Endothelial cell of umbilical vein (primary cell): ENCODE measurements at regions not wholly inside any gene's neighbourhood (a gene's known extent, or its start where the extent isn't known, plus 50 kb on each side); places are given as distances from the start of the nearest gene placed in this dataset.

Source experiments
- BruUV-seq: library from RNA; stranded (reverse); fragments of 400-500 nt; replicated peaks from 2 replicates; lab custom pipeline; 2021; lab: Mats Ljungman, UMichigan
- CTCF ChIA-PET: fragments of 300-600, 350-600 bp; sonication (Branson Sonifier 250); formaldehyde crosslinking; loops from one replicate; lab custom pipeline; 2021; ENCODE audit warnings: antibody characterized with exemption, inconsistent platforms; lab: Charles Lee
- POLR2A ChIA-PET: fragments of 300-600, 350-600 bp; sonication (Branson Sonifier 250); formaldehyde crosslinking; loops from one replicate; lab custom pipeline; 2021; ENCODE audit warnings: antibody characterized with exemption, inconsistent platforms; lab: Charles Lee
- DNase-seq: peaks from one replicate; pipeline ENCODE4 v3.0.0-alpha.2; 2011; ENCODE audit warnings: low read depth, low spot score
- FAIRE-seq: peaks from 2 replicates; lab custom pipeline; 2011; peaks lifted over from hg19 to GRCh38; lab: Jason Lieb, UNC
- H2AFZ ChIP-seq: 2 replicates; pipeline ENCODE4 v1.6.0; 2012; ENCODE audit warnings: low read depth, low read length, control low read depth, inconsistent platforms
- H3K27ac ChIP-seq: 2 replicates; pipeline ENCODE4 v1.5.1; 2011; ENCODE audit warnings: low read depth, mild to moderate bottlenecking, control low read depth, low read length, moderate library complexity; ENCODE audit not compliant: insufficient read depth
- H3K27me3 ChIP-seq, 2 experiments: 2 replicates each; pipeline versions ENCODE4 v1.6.0 to v1.6.1; 2011; ENCODE audit warnings: low read length in 2 of 2, mixed read lengths in 1 of 2; ENCODE audit not compliant: control insufficient read depth in 2 of 2, insufficient read depth in 2 of 2
- H3K36me3 ChIP-seq, 2 experiments: 2 replicates in 1 of 2; 3 replicates in 1 of 2; pipeline ENCODE4 v1.5.1; 2011; ENCODE audit warnings: low read length in 2 of 2, mild to moderate bottlenecking in 1 of 2, moderate library complexity in 1 of 2; ENCODE audit not compliant: control insufficient read depth in 2 of 2, insufficient read depth in 2 of 2; ENCODE audit errors: extremely low read depth in 1 of 2
- H3K4me1 ChIP-seq: 3 replicates; pipeline ENCODE4 v1.5.1; 2011; ENCODE audit warnings: mild to moderate bottlenecking, low read length; ENCODE audit not compliant: control insufficient read depth, insufficient read depth; ENCODE audit errors: extremely low read depth
- H3K4me2 ChIP-seq: 2 replicates; pipeline ENCODE4 v1.6.1; 2011; ENCODE audit warnings: low read length, control low read depth, mixed read lengths; ENCODE audit not compliant: insufficient read depth
- H3K4me3 ChIP-seq, 3 experiments: fragments of 200-600 bp in 1 of 3; sonication (generic), shearing (Covaris generic) in 1 of 3; replicated peaks in 1 of 3; 2 replicates each; pipeline ENCODE4 v1.5.1; 2011 to 2016; ENCODE audit warnings: control low read depth in 3 of 3, low read length in 3 of 3, mild to moderate bottlenecking in 2 of 3, inconsistent platforms in 1 of 3, low read depth in 1 of 3, moderate library complexity in 1 of 3; ENCODE audit not compliant: insufficient read depth in 1 of 3
- H3K79me2 ChIP-seq: 2 replicates; pipeline ENCODE4 v1.6.0; 2012; ENCODE audit warnings: low read length, inconsistent platforms; ENCODE audit not compliant: control insufficient read depth, insufficient read depth
- H3K9ac ChIP-seq: replicated peaks from 2 replicates; pipeline ENCODE3; 2011; ENCODE audit warnings: low read length, control low read depth; ENCODE audit not compliant: insufficient read depth; ENCODE audit errors: extremely low read depth
- H3K9me1 ChIP-seq: replicated peaks from 3 replicates; pipeline ENCODE4 v1.6.0; 2011; ENCODE audit warnings: mild to moderate bottlenecking, low read length; ENCODE audit not compliant: control insufficient read depth, insufficient read depth; ENCODE audit errors: extremely low read depth
- H3K9me3 ChIP-seq: replicated peaks from 2 replicates; pipeline ENCODE4 v1.5.1; 2012; ENCODE audit warnings: low read length, inconsistent platforms; ENCODE audit not compliant: control insufficient read depth, insufficient read depth
- H4K20me1 ChIP-seq: replicated peaks from 2 replicates; pipeline ENCODE3; 2011; ENCODE audit warnings: mild to moderate bottlenecking, low read length; ENCODE audit not compliant: control insufficient read depth, insufficient read depth; ENCODE audit errors: extremely low read depth
- EZH2 ChIP-seq: IDR thresholded peaks from 2 replicates; pipeline ENCODE4 v1.6.1; 2012; ENCODE audit warnings: borderline replicate concordance, low read depth, mild to moderate bottlenecking, moderate library complexity, low read length, inconsistent platforms; ENCODE audit not compliant: severe bottlenecking
- FOS ChIP-seq: IDR thresholded peaks from 2 replicates; pipeline ENCODE4 v1.6.1; 2011; ENCODE audit warnings: mild to moderate bottlenecking, low read length, moderate library complexity, borderline replicate concordance; ENCODE audit not compliant: insufficient read depth
- GATA2 ChIP-seq: IDR thresholded peaks from 2 replicates; pipeline ENCODE4 v1.7.0; 2011; ENCODE audit warnings: low read depth, mild to moderate bottlenecking, moderate library complexity, mixed read lengths, low read length; ENCODE audit not compliant: insufficient read length, insufficient read depth
- MYC ChIP-seq: IDR thresholded peaks from one replicate; pipeline ENCODE4 v1.6.1; 2011; ENCODE audit warnings: mild to moderate bottlenecking, low read depth, low read length
- POLR2AphosphoS5 ChIP-seq: IDR thresholded peaks from 2 replicates; pipeline ENCODE4 v1.6.1; 2012; ENCODE audit warnings: low read depth, mild to moderate bottlenecking, control low read depth, low read length, moderate library complexity; ENCODE audit not compliant: insufficient read depth
- dilution Hi-C: fragments of 300-500 bp; cut with MboI; formaldehyde crosslinking; loops from one replicate; pipeline ENCODE4 v1.15.0; 2019; ENCODE audit warnings: low sequenced_read_pairs; ENCODE audit not compliant: extremely low pct_ligation_motif_present
- intact Hi-C: fragments of 100-400 bp; cut with micrococcal nuclease; formaldehyde crosslinking; loops from one replicate; pipeline ENCODE4 v1.10.0; 2022
- TF ChIP-seq, protein P1 (sequence below): IDR thresholded peaks from 2 replicates; pipeline ENCODE4 v1.6.1; 2011; ENCODE audit not compliant: insufficient read depth, insufficient read length
- TF ChIP-seq, protein P2 (sequence below), 2 donors: IDR thresholded peaks; 1 replicate in 1 of 2; 2 replicates in 1 of 2; pipeline ENCODE4 v1.5.1; 2011; ENCODE audit warnings: low read length in 2 of 2, mild to moderate bottlenecking in 2 of 2, moderate library complexity in 2 of 2, control low read depth in 1 of 2, inconsistent platforms in 1 of 2, low read depth in 1 of 2; ENCODE audit not compliant: insufficient read depth in 1 of 2; ENCODE audit errors: extremely low read depth in 1 of 2

DNA sequence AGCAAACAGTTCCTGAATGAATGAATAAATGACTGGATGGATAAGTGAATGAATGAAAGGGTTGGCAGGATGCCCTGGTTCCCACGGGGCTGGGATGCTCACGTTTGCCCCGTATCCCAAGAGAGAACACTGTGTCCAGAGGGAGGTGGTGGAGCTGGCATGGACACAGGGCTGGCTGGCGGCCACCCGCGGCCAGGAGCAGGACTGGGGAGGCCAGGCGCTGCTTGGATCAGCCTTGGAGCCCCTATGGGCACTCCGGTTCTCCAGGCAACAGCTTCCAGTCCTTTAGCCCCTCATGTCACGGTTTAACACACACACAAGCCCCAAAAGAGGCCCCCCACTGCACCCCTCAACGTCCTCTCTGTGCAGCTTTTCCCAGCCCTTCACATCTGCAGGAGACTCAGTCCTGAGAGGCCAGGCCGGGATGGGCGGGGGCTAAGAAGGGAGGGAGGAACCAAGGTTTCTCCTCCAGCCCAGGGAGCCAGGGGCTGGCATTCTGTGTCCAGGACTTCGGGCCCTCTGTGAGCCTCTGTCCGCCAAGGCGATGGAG is 86.0 kb upstream of the ALDH1L1 start:
- Histone ChIP-seq H3K27me3 (no peaks in the 10 kb centered on the region), H3K4me3 (no peak overlapping the region), H3K27ac (no peak overlapping the region), H3K79me2 (no peaks in the 10 kb centered on the region), H3K4me2 (no peak overlapping the region), H2AFZ (no peak overlapping the region), H3K9ac (no peak overlapping the region), H3K4me1 (peaks cover 15% of the 10 kb centered on the region), H3K36me3 (no peaks in the 10 kb centered on the region), H4K20me1 (no peaks in the 10 kb centered on the region), H3K9me3 (no peaks in the 10 kb centered on the region), H3K9me1 (no peaks in the 10 kb centered on the region)
- intact Hi-C loops (loop anchor here (2.0 kb wide), 1 partner anchor 22 kb away; no protein-coding TSS in a partner anchor), dilution Hi-C loops (no loop called here)
- no peak for TF ChIP-seq MYC
- TF ChIP-seq, protein P1, sequence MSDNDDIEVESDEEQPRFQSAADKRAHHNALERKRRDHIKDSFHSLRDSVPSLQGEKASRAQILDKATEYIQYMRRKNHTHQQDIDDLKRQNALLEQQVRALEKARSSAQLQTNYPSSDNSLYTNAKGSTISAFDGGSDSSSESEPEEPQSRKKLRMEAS, result no peak
- TF ChIP-seq FOS, result no peak
- TF ChIP-seq, protein P2, sequence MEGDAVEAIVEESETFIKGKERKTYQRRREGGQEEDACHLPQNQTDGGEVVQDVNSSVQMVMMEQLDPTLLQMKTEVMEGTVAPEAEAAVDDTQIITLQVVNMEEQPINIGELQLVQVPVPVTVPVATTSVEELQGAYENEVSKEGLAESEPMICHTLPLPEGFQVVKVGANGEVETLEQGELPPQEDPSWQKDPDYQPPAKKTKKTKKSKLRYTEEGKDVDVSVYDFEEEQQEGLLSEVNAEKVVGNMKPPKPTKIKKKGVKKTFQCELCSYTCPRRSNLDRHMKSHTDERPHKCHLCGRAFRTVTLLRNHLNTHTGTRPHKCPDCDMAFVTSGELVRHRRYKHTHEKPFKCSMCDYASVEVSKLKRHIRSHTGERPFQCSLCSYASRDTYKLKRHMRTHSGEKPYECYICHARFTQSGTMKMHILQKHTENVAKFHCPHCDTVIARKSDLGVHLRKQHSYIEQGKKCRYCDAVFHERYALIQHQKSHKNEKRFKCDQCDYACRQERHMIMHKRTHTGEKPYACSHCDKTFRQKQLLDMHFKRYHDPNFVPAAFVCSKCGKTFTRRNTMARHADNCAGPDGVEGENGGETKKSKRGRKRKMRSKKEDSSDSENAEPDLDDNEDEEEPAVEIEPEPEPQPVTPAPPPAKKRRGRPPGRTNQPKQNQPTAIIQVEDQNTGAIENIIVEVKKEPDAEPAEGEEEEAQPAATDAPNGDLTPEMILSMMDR (IDR thresholded peaks at IDR 0.05; ENCODE audit: extremely low read depth in 1 of 2, insufficient read depth in 1 of 2, low read depth in 1 of 2, low read length in 2 of 2), result no peak
- no peak for TF ChIP-seq POLR2AphosphoS5
- no peak for TF ChIP-seq GATA2
- TF ChIP-seq EZH2, result no peak
- no TSS peak for BruUV-seq
- CTCF ChIA-PET, result interaction anchor here (2.8 kb wide), 1 partner anchor 20 kb away, joined by 9 read pairs; no protein-coding TSS in a partner anchor
- FAIRE-seq (no peak), DNase-seq (no peak)
- POLR2A ChIA-PET, result no interaction called here
